GM12878 (cell line): ENCODE measurements at regions not wholly inside any gene's neighbourhood (a gene's known extent, or its start where the extent isn't known, plus 50 kb on each side); places are given as distances from the start of the nearest gene placed in this dataset.

Experiments
- ATAC-seq: fragments of 200-7000 bp; cut with Tn5 transposase; 3 replicates; pipeline ENCODE4 v1.9.1; 2020; ENCODE audit warnings: mild to moderate bottlenecking, moderate library complexity
- BruUV-seq: library from RNA; stranded (reverse); fragments of 400-500 nt; replicated peaks from 2 replicates; lab custom pipeline; 2021; lab: Mats Ljungman, UMichigan
- CTCF ChIA-PET: fragments of 300-600 bp; sonication (Branson Sonifier 250); formaldehyde crosslinking; extraction: SDS; loops from one replicate; lab custom pipeline; 2021; ENCODE audit warnings: inconsistent platforms; lab: Yijun Ruan, JAX
- POLR2A ChIA-PET: fragments of 350-600 bp; formaldehyde crosslinking; extraction: SDS; loops from one replicate; lab custom pipeline; 2021; ENCODE audit warnings: inconsistent platforms; lab: Charles Lee
- RAD21 ChIA-PET: fragments of 300-600 bp; sonication (Branson Sonifier 250); formaldehyde crosslinking; loops from one replicate; lab custom pipeline; 2023; ENCODE audit warnings: antibody characterized with exemption; ENCODE audit not compliant: unreplicated experiment; lab: Charles Lee
- SMC1A ChIA-PET: fragments of 300-600 bp; sonication (Branson Sonifier 250); formaldehyde crosslinking; loops from one replicate; lab custom pipeline; 2023; ENCODE audit not compliant: unreplicated experiment, uncharacterized antibody; lab: Charles Lee
- DNase-seq: peaks from one replicate; pipeline ENCODE4 v3.0.0-alpha.2; 2011; ENCODE audit warnings: low read depth, low spot score
- FAIRE-seq: peaks from 3 replicates; lab custom pipeline; 2011; peaks lifted over from hg19 to GRCh38; lab: Jason Lieb, UNC
- H2AFZ ChIP-seq: 2 replicates; pipeline ENCODE4 v1.6.0; 2011; ENCODE audit warnings: low read depth, low read length, control low read depth; ENCODE audit not compliant: control insufficient read depth
- H3K27ac ChIP-seq: 2 replicates; pipeline ENCODE4 v1.5.1; 2011; ENCODE audit warnings: control low read depth; ENCODE audit not compliant: control insufficient read depth, insufficient read depth
- H3K27me3 ChIP-seq, 2 experiments: replicated peaks in 1 of 2; 2 replicates each; pipeline versions ENCODE4 v1.6.0 to v1.6.1; 2011; ENCODE audit warnings: low read length in 1 of 2; ENCODE audit not compliant: control insufficient read depth in 2 of 2, insufficient read depth in 2 of 2
- H3K36me3 ChIP-seq, 2 experiments: 2 replicates each; pipeline ENCODE4 v1.5.1; 2011; ENCODE audit warnings: low read length in 1 of 2; ENCODE audit not compliant: control insufficient read depth in 2 of 2, insufficient read depth in 2 of 2
- H3K4me1 ChIP-seq: 2 replicates; pipeline ENCODE4 v1.6.1; 2011; ENCODE audit warnings: mild to moderate bottlenecking, low read length, moderate library complexity, mixed read lengths; ENCODE audit not compliant: control insufficient read depth, insufficient read depth
- H3K4me2 ChIP-seq: 2 replicates; pipeline ENCODE4 v1.6.0; 2011; ENCODE audit warnings: control low read depth; ENCODE audit not compliant: control insufficient read depth, insufficient read depth
- H3K4me3 ChIP-seq: fragments of 200-600 bp; sonication (generic); 2 replicates; pipeline ENCODE4 v1.5.1; 2016
- H3K79me2 ChIP-seq: 2 replicates; pipeline ENCODE4 v1.6.0; 2011; ENCODE audit warnings: low read length; ENCODE audit not compliant: control insufficient read depth, insufficient read depth
- H3K9ac ChIP-seq: 2 replicates; pipeline ENCODE4 v1.8.0; 2011; ENCODE audit warnings: low read length, control low read depth, mixed read lengths; ENCODE audit not compliant: control insufficient read depth, insufficient read depth
- H3K9me3 ChIP-seq: replicated peaks from 3 replicates; pipeline ENCODE4 v1.5.1; 2011; ENCODE audit warnings: mild to moderate bottlenecking, low read length; ENCODE audit not compliant: control insufficient read depth, insufficient read depth
- H4K20me1 ChIP-seq: 2 replicates; pipeline ENCODE4 v1.6.0; 2011; ENCODE audit not compliant: control insufficient read depth, insufficient read depth
- ATF7 ChIP-seq: fragments of 450-650 bp; IDR thresholded peaks from 2 replicates; pipeline ENCODE4 v1.6.1; 2016; ENCODE audit warnings: low read depth, mild to moderate bottlenecking
- CEBPZ ChIP-seq: fragments of 150-350 bp; IDR thresholded peaks from 2 replicates; pipeline ENCODE4 v1.6.1; 2016; ENCODE audit warnings: low read depth, low read length
- EED ChIP-seq: sonication (generic); IDR thresholded peaks from 2 replicates; pipeline ENCODE4 v1.6.1; 2016; ENCODE audit warnings: antibody characterized with exemption, low read depth
- EZH2 ChIP-seq: IDR thresholded peaks from 2 replicates; pipeline ENCODE4 v1.6.1; 2012; ENCODE audit warnings: low read depth, mild to moderate bottlenecking, control low read depth, inconsistent platforms, low read length, borderline replicate concordance; ENCODE audit not compliant: control insufficient read depth
- FOS ChIP-seq: IDR thresholded peaks from 3 replicates; pipeline ENCODE4 v1.6.1; 2011; ENCODE audit warnings: borderline replicate concordance; ENCODE audit not compliant: insufficient read length; ENCODE audit errors: extremely low read depth
- IRF5 ChIP-seq: fragments of 450-650 bp; IDR thresholded peaks from 2 replicates; pipeline ENCODE4 v1.6.1; 2017; ENCODE audit warnings: borderline replicate concordance
- NR2F1 ChIP-seq: fragments of 450-650 bp; conservative IDR thresholded peaks from 2 replicates; pipeline ENCODE4 v1.6.1; 2017; ENCODE audit warnings: mild to moderate bottlenecking
- POLR2AphosphoS5 ChIP-seq: IDR thresholded peaks from 2 replicates; pipeline ENCODE4 v1.6.1; 2011; ENCODE audit warnings: mild to moderate bottlenecking, low read length, inconsistent platforms
- USF1 ChIP-seq: IDR thresholded peaks from 2 replicates; pipeline ENCODE4 v1.6.1; 2011; ENCODE audit warnings: borderline replicate concordance, low read depth, mild to moderate bottlenecking, moderate library complexity, mixed read lengths, low read length; ENCODE audit not compliant: insufficient read depth; ENCODE audit errors: extremely low read length
- WGBS: methylation state at CpG from one replicate; pipeline ENCODE4 v1.1.6; 2016; ENCODE audit warnings: low lambda C conversion rate; ENCODE audit not compliant: insufficient replicate concordance, insufficient coverage; ENCODE audit errors: missing lambda C conversion rate; 5-methylcytosine and 5-hydroxymethylcytosine counted together
- in situ Hi-C: fragments of 300-500 bp; cut with MboI; formaldehyde crosslinking; loops from 9 replicates; pipeline ENCODE4 v1.14.3; 2018; ENCODE audit warnings: mixed read lengths
- intact Hi-C: fragments of 100-400 bp; cut with micrococcal nuclease; formaldehyde crosslinking; loops from one replicate; pipeline ENCODE4 v1.14.2; 2022; ENCODE audit not compliant: unreplicated experiment
- TF ChIP-seq, protein P1 (sequence below): fragments of 450-650 bp; IDR thresholded peaks from 2 replicates; pipeline ENCODE4 v1.6.1; 2016; ENCODE audit warnings: mild to moderate bottlenecking

DNA sequence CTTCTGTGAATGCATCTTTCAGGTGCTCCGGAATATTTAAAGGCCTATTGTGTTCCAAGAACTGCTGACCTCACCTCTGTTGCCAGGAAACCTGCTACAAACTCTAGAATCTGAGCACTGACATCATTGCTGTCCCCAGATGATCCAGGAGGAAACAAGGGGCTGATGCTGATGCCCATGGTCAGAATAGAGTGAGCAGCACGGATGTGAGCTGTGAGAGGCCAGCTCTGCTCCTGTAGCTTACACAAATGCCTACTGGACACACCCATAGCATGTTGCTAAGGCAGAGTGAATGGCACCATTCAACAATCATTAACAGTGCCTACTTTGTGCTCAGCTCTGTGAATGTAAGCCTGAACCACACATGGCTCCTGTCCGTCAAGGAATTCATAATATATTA is 276.7 kb upstream of the API5 start:
- no peak overlapping the region for H3K9ac ChIP-seq
- no TSS peak for BruUV-seq
- TF ChIP-seq CEBPZ, result no peak
- no peak for TF ChIP-seq POLR2AphosphoS5
- TF ChIP-seq NR2F1, result no peak
- no peak for TF ChIP-seq ATF7
- no peak for TF ChIP-seq EZH2
- TF ChIP-seq FOS, result no peak
- no peak for TF ChIP-seq IRF5
- TF ChIP-seq, protein P1, sequence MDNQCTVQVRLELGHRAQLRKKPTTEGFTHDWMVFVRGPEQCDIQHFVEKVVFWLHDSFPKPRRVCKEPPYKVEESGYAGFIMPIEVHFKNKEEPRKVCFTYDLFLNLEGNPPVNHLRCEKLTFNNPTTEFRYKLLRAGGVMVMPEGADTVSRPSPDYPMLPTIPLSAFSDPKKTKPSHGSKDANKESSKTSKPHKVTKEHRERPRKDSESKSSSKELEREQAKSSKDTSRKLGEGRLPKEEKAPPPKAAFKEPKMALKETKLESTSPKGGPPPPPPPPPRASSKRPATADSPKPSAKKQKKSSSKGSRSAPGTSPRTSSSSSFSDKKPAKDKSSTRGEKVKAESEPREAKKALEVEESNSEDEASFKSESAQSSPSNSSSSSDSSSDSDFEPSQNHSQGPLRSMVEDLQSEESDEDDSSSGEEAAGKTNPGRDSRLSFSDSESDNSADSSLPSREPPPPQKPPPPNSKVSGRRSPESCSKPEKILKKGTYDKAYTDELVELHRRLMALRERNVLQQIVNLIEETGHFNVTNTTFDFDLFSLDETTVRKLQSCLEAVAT, result no peak
- no peak for TF ChIP-seq USF1
- TF ChIP-seq EED, result no peak
- WGBS, result 2% methylated on average over 3 of the region's 3 CpGs
- no peak for ATAC-seq
- ChIA-PET POLR2A (no interaction called here), SMC1A (no interaction called here), CTCF (no interaction called here), RAD21 (no interaction called here)
- H3K4me1 ChIP-seq, result no peaks in the 10 kb centered on the region
- no peak overlapping the region for H3K4me3 ChIP-seq
- no peaks in the 10 kb centered on the region for H3K9me3 ChIP-seq
- no peaks in the 10 kb centered on the region for H4K20me1 ChIP-seq
- intact Hi-C loops (no loop called here), in situ Hi-C loops (no loop called here)
- no peaks in the 10 kb centered on the region for H3K27me3 ChIP-seq
- no peak overlapping the region for H3K4me2 ChIP-seq
- no peaks in the 10 kb centered on the region for H3K79me2 ChIP-seq
- FAIRE-seq, result no peak
- H3K36me3 ChIP-seq, result no peaks in the 10 kb centered on the region
- no peak overlapping the region for H3K27ac ChIP-seq
- no peak overlapping the region for H2AFZ ChIP-seq
- DNase-seq, result no peak
